Mesothelial cell of epicardium (in vitro differentiated cells): ENCODE measurements at regions not wholly inside any gene's neighbourhood (a gene's known extent, or its start where the extent isn't known, plus 50 kb on each side); places are given as distances from the start of the nearest gene placed in this dataset.

ENCODE experiments used
- DNase-seq, 2 experiments: peaks; one replicate each; pipeline ENCODE4 v3.0.0; 2021; ENCODE audit warnings: low spot score in 2 of 2; ENCODE audit not compliant: unreplicated experiment in 2 of 2
- H3K27ac Mint-ChIP-seq: 2 replicates; pipeline ENCODE4 v1.8.0; 2021; ENCODE audit warnings: mixed read lengths
- H3K27me3 Mint-ChIP-seq: 2 replicates; pipeline ENCODE4 v1.8.0; 2021; ENCODE audit warnings: low read depth, mixed read lengths
- H3K36me3 Mint-ChIP-seq: 2 replicates; pipeline ENCODE4 v1.8.0; 2021; ENCODE audit warnings: mixed read lengths
- H3K4me1 Mint-ChIP-seq: 2 replicates; pipeline ENCODE4 v1.8.0; 2021; ENCODE audit warnings: mixed read lengths
- H3K4me3 Mint-ChIP-seq: 2 replicates; pipeline ENCODE4 v1.8.0; 2021; ENCODE audit warnings: mild to moderate bottlenecking, moderate library complexity, mixed read lengths
- H3K9me3 Mint-ChIP-seq: 2 replicates; pipeline ENCODE4 v1.8.0; 2021; ENCODE audit warnings: mixed read lengths
- CTCF ChIP-seq: fragments of 200-600 bp; sonication (generic); IDR thresholded peaks from one replicate; pipeline ENCODE4 v1.5.0; 2021; ENCODE audit warnings: antibody characterized with exemption; ENCODE audit not compliant: unreplicated experiment

GRCh38 chr20:52880997-52881396, 91.2 kb upstream of the TSHZ2 start:
- H3K27ac Mint-ChIP-seq: no peak overlapping the region
- peaks cover 7% of the 10 kb centered on the region for H3K36me3 Mint-ChIP-seq
- peaks cover 29% of the 10 kb centered on the region for H3K9me3 Mint-ChIP-seq
- H3K4me3 Mint-ChIP-seq: no peak overlapping the region
- peaks cover 6% of the 10 kb centered on the region for H3K27me3 Mint-ChIP-seq
- no peak for TF ChIP-seq CTCF
- no peaks in the 10 kb centered on the region for H3K4me1 Mint-ChIP-seq
- no peak for DNase-seq

- H3K27ac Mint-ChIP-seq: no peak overlapping the region
- no peak overlapping the region for H3K4me3 Mint-ChIP-seq
- H3K36me3 Mint-ChIP-seq: peaks cover 5% of the 10 kb centered on the region
- peaks cover 6% of the 10 kb centered on the region for H3K27me3 Mint-ChIP-seq
- DNase-seq: no peak
- no peak for TF ChIP-seq CTCF
- H3K4me1 Mint-ChIP-seq: no peaks in the 10 kb centered on the region
- H3K9me3 Mint-ChIP-seq: peaks cover 24% of the 10 kb centered on the region
These were observed 91.9 kb upstream of the TSHZ2 start for GRCh38 chr20:52880259-52880658.

GRCh38 chr20:52874241-52874640, 97.9 kb upstream of the TSHZ2 start:
- no peak for TF ChIP-seq CTCF
- H3K9me3 Mint-ChIP-seq: peaks cover under 1% of the 10 kb centered on the region
- no peaks in the 10 kb centered on the region for H3K4me1 Mint-ChIP-seq
- H3K4me3 Mint-ChIP-seq: no peak overlapping the region
- DNase-seq: no peak
- no peaks in the 10 kb centered on the region for H3K36me3 Mint-ChIP-seq
- H3K27me3 Mint-ChIP-seq: peaks cover 14% of the 10 kb centered on the region
- no peak overlapping the region for H3K27ac Mint-ChIP-seq

GRCh38 chr20:52869698-52870501, 102.3 kb upstream of the TSHZ2 start:
- TF ChIP-seq CTCF: no peak
- Mint-ChIP-seq H3K9me3 (peaks cover 5% of the 10 kb centered on the region), H3K27ac (no peak overlapping the region), H3K4me3 (no peak overlapping the region), H3K36me3 (no peaks in the 10 kb centered on the region), H3K4me1 (peaks cover 3% of the 10 kb centered on the region), H3K27me3 (peaks cover 5% of the 10 kb centered on the region)
- DNase-seq: no peak

- H3K27ac Mint-ChIP-seq: no peak overlapping the region
- peaks cover 8% of the 10 kb centered on the region for H3K4me1 Mint-ChIP-seq
- DNase-seq: no peak
- H3K9me3 Mint-ChIP-seq: peaks cover 5% of the 10 kb centered on the region
- H3K4me3 Mint-ChIP-seq: no peak overlapping the region
- TF ChIP-seq CTCF: no peak
- H3K36me3 Mint-ChIP-seq: no peaks in the 10 kb centered on the region
- peaks cover 5% of the 10 kb centered on the region for H3K27me3 Mint-ChIP-seq
These were observed 102.9 kb upstream of the TSHZ2 start for GRCh38 chr20:52869276-52869675.
